ENCODE measurements at regions not wholly inside any gene's neighbourhood (a gene's known extent, or its start where the extent isn't known, plus 50 kb on each side); places are given as distances from the start of the nearest gene placed in this dataset.
"Not testable (repeated sequence)": the region's sequence is repeated elsewhere in the genome, so short reads cannot be mapped to it uniquely, and the experiment has no call there.

DNA sequence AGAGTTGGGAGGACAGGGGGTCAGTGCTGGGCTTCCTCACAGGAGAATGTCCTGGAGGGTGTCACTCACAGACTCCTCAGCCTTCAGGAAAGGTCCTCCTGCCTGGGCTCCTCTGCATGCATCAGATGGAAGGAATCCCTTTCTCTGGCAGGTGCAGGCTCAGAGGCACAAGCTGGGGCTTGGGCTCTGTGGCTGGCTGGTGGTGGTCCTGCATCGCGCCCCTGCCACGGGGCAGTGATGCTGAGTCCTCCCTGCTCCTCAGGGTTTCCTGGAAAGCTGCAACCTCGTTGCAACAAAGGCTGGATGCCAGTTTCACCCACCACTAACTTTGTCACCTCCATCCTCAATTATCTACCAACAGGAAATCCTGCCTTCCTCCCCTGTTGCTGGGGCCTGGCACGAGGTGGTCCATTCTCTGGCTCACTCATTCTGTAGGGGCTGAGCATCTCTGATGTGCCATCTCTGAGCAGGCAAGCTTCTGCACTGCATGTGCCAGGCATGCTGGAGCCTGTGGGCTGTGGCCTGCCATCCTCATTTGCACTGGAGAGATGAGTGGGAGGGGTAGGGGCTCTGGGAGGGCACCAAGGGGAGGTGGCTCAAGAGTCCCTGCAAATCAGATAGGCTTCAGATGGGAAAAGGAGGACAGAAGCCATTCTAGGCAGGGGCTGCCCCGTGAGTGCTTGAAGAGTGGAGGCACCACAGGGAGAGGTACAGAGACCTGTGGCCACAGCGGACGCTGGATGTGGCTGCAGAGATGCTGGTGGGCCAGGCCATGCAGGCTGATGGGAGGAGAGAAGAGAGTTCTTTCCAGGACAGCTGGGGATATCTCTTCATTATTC lies 272.6 kb upstream of the HS6ST1 start:
- no peak for DNase-seq

DNA sequence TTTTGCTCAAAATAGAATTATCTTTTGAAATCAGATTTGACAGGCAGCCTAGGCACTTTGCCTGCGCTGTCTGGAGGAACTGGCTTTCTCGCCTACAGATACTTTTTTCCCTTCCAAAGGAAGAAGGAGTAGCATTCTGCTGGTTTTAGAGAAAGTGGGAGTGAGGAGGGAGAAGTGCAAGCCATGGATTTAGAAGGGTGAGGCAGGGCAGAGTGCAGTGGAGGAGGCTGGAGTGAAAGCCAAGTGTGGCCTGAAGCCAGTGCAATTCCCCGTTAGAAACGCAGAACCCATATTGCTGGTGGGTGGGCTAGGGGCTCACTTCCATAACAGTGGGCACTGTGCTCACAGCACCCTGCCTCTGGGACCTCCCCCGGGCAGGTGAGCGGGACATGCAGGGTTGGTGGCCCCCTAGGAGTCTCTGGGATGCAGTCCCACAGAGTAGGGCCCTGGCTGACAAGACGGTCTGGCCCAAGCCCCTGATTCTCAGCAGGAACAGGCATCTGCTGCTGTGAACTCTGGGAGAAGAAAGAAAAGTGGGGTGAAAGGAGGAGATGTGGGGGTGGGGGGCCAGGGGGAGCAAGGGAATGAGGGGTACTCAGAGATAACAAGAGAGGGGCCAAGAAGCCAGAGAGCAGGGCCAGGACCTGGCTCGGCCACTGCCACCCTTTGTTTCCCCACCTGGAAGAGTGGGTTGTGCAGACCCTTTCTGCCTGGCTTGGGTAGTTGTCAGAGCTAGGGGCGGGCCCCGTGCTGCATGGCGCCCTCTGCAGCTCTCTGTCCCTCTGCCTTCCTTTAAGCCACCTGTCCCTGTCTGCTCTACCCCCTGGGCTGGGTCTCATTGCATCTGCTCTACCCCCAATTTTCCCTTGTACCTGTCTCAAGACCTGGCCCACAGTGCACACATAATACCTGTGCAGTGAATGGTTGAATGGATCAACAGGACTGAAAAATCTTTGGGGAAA lies 273.5 kb upstream of the HS6ST1 start:
- DNase-seq: no peak

DNA sequence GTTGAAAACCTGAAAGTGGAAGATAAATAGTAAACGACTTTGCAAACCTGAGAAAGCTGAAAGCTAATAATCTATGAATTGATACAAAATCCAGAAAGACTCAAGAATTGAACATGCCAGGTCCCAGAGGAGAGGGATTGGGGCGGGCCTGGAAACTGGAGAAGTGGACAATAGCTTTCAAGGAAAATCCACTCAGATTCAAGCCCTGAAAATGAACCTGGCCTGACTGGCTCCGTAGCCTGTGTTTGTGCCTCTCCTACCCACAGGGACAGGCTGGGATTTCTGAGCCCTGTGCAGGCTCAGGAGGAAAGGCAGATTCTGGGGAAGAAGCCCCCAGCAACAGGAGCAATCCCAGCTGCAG lies 274.8 kb upstream of the HS6ST1 start:
- no peak for DNase-seq

DNA sequence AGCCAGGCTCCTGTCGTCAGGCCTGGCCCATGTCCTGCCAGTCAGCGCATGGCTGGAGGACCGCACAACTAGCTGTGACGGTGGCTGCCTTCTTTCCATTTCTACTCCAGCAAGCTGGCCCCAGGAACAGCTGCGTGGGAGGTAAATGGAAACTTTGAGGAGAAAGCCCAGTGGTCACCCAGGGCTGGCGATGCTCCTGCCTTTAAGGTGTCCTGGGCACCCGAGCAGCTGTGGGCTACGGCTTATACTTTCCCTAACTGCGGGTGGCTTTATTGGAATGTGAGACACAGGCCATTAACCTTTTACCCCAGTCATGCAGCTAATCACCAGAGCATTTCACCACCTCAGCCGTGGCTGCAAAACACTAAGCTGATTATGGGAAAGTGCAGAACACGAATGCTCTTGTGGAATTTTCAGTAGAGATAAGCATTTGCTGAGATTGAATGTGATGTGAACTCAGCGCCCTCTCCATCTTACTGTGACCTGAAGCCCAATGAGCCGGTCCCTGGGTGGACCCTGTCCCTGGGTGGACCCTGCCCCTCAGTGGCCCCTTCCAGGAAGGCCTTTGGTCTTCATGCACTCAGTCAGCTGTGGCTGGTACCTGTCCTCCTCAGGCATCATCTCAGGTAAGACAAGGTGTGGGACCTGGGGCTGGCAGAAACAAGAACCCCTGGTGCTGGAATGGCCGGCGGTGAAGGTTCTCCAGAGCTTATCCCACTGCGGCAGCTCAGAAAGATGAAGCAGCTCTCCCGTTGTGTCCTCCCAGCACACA lies 275.4 kb upstream of the HS6ST1 start:
- DNase-seq: no peak

DNA sequence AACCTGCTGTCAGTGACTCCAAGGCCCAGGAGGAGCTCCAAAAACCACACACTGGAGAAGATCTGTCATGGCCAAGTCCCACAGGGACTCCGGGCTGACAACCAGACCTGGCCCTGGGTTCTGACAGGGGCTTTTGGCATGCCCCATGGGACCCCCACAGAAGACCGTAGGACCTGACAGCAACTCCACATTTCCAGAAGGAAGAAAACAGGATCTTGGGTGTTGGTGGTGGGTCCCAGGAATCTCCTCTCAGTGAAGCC lies 275.9 kb upstream of the HS6ST1 start:
- DNase-seq: no peak

DNA sequence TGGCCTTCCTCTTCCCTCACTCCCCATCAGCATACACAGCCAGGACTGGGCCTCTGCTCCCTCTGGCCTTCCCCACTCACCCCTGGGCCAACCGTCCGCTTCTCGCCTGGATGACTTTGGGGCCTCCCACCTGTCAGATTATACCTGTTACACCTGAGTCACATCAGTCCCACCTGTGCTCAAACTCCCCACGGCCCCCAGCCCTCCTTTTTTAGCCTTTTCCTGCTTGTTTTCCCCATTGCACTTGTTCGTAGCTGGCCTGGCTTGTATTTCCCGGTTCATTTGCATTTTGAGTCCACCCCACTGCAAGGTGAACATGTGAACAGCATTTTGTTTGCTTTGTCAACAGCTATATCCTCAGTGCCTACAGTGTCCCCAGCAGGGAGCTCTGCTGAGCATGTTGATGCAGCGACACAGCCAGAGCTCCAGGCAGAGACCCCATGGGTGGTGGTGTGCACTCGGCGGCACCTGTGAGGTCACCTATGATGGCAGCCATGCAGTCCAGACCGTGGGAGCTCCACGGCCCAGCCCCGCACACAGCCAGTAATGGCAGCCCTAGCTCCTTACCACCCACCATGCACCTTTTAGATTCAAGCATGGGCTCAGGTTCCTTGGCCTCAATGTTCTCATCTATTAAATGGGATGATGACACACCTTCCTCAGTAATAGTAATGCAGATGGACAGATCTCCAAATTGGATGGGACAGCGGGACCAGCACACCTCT lies 276.4 kb upstream of the HS6ST1 start:
- no peak for DNase-seq

DNA sequence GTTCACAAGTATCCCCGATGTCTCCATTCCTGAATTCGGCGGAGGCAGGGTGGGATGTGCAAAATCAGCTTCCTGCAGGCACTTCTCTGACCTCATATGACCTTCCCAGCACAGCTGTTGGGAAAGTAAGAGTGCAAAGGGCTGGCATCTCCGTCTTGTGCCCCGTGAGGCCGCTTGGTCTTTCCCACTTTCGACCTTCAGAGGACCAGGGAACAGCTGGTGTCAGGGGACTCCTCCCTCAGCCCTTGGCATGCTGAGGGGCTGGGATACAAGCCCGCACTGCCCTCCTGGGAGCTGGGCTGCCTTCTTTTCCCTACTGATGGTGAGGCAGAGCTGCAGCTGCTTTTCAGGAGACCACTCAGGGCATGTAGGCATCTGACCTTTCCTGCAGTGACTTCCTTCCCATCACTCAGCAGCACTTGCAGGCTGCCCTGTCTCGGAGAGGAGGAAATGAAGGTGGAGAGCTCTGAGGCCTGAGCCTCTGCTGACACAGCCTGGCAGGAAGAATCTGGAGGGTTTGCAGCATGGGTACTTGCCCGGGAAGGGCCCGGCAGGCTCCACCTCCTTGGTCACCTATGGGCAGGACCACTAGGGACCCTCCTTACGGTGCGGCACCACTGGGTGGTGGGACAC lies 277.2 kb upstream of the HS6ST1 start:
- DNase-seq: no peak

DNA sequence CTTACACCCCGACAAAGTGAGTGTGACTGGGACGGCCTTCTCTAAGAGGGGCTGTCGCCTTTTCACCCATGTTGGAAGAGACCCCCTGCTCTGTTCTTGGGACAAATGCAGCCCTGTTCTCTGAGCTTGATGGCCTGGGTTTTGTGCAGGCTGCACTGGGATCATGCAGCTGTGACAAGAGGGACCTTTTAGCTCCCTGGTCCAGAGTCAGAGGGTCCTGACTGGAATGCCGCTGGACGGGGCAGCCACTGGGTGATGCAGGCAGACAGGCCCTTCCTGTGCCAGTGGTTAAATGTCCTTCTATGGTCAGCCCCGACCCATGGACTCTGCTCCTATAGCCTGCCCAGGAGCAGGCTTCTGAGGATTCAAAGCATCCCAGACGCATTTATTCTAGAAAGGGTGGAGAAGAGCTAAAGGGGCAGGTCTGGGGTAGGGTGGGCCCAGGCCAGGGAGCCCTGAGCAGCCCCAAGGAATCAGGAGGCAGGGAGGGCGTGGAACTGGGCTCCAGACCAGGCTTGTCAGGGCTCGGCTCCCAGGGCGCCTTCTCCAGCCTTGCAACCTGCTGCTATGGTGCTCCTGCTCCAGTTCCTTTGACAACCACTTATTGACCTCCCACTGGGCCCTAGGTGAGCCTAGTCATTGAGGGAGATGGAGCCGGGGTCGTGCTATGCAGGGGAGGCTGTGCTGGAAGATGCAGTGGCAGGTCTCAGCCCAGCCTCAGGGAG lies 277.9 kb upstream of the HS6ST1 start:
- peak; percentile 12 for DNase-seq

DNA sequence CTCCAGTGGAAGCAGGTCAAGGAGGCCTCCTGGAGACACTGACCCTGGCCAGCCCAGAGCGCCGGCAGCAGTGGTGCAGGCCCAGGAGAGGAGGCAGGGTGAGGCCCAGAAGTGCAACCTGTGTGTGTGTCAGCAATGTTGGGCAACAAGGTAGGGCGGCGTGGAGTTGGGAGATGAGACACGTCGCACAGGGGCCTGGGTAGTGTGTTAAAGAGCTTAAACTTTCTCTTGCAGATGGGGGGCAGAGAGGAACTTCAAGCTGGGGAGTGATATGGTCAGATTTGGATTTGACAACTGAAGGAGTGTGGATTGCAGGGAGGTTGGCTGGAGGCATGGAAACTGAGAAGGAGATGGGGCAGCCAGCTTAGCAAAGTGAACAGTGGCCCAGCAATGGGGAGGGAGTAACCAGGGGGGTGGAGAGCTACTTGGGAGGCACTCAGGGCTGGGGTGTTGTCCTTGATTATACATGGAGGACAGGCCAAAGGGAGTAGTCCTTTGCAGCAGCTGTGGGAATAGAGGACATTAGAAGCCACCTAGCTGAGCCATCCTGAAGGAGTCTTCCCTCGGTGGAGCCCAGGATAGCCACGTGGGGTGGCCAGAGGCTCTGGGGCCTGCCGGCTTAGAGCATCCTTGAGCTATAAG lies 278.6 kb upstream of the HS6ST1 start:
- DNase-seq: peak; percentile 1

DNA sequence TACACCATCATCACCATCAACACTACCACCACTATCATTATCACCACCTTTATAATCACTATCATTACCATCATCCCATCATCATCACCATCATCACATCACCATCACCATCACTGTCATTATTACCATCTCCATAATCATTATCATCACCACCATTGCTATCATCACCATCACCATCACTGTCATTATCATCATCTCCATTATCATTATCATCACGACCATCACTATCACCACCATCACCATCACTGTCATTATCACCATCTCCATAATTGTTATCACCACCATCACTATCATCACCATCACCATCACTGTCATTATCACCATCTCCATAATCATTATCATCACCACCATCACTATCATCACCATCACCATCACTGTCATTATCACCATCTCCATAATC lies 279.6 kb upstream of the HS6ST1 start:
- DNase-seq: not testable (repeated sequence)

DNA sequence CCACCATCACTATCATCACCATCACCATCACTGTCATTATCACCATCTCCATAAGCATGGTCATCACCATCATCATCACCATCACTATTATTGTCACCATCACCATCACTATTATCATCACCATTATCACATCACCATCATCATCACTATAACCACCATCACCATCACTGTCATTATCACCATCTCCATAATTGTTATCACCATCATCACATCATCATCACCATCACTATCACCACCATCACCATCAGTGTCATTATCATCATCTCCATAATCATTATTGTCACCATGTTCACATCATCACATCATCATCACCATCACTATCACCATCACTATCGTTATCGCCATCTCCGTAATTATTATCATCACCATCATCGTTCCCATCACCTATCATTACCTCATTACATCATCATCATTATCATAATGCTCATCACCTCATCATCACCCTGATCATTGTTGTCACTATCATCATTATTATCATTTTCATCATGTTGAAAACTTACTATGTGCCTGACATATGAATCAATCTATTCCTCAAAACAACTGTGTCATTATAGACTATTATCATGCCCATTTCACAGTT lies 280.3 kb upstream of the HS6ST1 start:
- no peak for DNase-seq

DNA sequence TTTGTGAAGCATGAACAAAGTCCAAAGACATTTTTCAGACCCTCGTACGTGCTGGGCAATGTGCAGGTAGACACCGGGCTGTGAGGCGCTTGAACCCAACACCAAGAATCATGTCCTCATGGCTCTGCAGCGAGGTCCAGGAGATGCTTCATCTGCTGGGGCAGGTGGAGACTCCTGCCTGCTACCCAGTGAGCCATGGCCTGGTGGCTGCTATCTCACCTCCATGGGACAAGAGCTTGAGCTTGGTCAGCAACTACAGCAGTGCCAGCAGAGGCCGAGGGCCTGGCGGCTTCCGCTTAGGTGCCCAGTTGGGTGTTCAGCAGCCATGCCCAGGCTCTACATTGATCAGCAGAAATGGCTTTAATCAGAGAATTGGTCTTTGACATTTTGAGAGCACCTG lies 281.0 kb upstream of the HS6ST1 start:
- DNase-seq: peak; percentile 7

DNA sequence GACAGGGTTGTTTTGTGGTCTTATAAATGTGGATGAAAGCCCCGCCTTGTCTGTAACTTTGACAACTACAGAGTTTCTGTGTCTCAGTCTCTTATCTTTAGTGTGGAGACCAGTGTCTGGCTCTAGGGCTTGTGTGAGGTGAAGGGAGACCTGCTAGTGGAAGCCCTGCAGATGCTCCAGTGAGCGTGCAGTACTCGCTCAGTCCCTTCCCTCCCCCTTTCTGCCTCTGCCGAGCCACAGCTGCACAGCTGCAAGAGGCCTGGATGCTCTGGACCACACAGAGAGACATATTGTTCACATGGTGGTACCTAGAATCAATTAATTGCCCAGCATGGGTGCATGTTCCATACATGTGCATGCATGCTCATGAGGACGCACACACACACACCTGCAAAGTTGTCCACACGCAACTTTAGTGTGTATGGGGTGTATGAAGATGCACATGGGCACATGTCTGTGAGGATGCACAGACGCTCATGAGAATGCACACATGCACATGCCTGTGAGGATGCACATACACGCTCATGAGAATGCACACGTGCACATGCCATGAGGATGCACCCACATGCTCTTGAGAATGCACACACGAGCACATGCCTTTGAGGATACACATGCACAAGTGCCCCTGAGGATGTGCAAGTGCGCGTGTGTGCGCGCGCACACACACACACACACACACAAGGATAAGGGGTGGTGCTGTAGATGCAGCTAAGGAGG lies 282.1 kb upstream of the HS6ST1 start:
- no peak for DNase-seq

DNA sequence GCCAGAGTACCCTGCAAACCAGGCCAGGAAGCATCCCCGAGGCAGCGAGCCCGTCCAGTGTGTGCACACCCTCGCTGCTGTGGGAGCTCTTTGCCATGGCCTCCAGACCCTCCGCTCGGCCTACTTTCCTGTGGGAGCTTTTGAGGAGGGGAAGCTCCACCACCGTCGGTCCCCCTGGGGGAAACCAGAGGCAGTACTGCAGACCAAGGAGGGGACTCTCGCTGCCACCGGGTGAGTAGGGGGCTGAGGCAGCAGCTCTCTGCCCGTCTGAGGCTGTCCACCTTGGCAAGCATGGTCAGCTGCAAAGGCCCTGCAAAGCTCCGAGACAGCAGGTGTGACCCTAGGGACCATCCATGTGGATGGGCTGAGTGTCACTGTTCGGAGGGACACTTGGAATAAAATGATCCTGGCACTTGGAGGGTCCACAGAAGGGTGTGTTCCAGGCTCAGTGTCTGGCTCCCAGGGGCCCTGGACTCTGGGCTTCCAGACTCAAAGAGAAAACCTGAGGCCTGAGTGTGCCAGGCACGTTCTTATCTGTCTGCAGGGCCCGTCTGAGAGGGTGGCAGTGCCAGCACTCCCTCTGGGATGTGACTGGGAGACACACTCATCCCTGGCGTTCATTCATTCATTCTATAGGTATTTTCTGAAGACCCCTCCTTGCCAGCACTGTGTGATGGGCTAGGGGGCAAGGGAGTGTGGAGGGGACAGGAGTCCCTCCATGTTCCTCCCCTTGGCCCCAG lies 282.8 kb upstream of the HS6ST1 start:
- no peak for DNase-seq

DNA sequence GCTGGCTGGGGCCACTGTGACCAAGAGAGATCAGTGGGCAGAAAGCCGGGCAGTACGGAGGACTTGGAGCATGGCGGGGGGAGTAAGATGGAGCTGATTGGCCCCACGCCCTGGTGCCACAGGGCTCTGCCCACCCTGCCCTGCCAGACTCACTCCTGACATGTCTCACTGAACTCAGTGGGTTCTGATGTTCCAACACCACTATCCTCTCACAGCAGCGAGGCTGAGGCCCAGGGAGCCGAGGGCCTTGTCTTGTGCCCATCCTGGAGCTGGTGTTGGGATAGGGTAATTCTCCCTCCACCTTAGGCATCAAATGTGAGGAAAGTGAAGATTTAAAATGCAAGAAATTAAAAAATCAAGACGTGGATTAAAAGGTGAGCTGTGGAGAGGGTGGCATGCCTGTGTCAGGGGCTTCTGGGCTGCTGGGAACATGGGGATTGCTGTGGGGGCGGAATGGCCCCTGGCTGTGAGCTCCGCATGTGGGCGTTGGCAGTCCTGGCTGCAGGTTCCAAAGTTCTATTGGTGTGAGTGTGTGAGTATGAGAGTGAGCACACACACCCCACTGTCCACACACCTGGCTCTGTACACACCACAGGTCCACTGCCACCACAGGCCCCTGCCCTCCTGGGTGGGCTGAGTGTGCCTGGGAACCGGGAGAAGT lies 283.5 kb upstream of the HS6ST1 start:
- DNase-seq: no peak

DNA sequence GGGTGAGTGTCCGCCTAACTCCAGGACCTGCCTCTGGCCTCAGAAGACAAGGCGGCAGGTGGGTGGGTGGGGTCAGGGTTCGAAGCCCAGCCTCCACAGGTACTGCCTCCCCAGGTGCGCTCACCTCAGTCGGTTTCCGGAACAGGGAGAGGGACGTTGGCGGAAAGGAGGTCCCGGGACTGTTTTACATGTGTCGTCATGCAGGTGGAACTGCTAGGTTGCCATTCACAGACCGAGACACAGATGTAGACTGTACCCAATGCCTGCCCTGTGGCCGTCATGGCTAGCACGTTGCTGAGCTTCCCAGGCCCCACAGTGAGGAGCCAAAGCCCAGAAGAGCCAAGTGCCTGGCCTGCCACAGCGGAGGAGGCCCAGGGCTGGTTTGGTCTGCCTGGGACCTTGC lies 284.0 kb upstream of the HS6ST1 start:
- DNase-seq: no peak

DNA sequence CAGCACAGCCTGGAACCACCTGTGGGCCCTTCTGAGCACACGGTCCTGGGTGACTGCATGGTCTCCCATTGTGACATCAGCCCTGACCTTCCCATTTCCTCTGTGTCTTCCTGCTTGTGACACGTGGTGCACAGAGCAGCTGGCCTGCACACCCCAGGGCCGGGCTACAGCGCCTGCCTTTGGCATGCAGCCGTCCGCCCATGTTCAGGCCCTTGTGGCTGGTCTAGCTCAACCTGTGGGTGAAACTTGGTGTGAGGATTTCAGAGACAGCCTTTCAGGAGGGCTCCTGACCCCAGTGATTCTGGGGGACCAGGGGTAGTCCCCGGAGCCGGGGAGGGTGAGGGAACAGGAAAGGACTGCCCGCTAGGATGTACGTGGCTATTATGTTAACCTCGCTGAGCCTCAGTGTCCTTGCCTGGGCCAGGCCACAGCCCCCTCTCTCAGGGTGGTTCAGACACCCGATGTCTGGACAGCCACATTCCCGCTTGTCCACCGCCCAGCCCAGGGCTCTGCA lies 284.8 kb upstream of the HS6ST1 start:
- DNase-seq: no peak

DNA sequence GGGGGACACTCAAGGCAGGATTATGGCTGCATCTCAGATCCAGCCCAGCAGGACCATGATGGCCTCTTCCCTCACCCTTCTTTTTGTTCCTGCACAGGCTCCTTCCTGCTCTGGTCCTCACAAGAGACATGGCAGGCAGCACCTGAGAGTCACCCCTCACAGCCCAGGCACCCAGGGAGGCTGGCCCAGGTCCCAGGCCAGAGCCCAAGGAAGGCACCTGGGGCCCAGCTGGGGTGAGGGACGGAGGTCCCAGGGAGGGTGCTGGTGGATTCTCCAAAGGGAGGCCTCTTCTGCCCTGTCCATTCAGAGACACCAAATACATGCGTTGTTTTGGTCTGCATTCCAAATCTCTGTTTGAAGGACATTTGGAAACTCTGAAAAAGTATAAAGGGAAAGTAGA lies 285.4 kb upstream of the HS6ST1 start:
- DNase-seq: no peak

DNA sequence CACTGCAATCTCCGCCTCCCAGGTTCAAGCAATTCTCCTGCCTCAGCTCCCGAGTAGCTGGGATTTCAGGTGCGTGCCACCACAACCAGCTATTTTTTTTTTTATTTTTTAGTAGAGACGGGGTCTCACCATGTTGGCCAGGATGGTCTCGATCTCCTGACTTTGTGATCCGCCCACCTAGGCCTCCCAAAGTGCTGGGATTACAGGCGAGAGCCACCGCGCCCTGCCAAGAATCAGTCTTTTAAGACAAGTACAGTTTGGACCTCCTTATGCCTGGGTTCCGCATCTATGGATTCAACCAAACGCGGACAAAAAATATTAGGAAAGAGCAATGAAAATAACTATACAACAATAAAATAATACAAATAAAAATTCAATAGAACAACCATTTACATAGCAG lies 285.9 kb upstream of the HS6ST1 start:
- DNase-seq: not testable (repeated sequence)

All from stimulated activated CD8-positive, alpha-beta memory T cell treated with anti-CD3 and anti-CD28 coated beads, Interleukin-4, amount 100 ng/mL, for 48 hours (primary cell).